Fibroblast of upper back skin (primary cell): ENCODE measurements at regions not wholly inside any gene's neighbourhood (a gene's known extent, or its start where the extent isn't known, plus 50 kb on each side); places are given as distances from the start of the nearest gene placed in this dataset.

Experiments
- DNase-seq: peaks from one replicate; pipeline ENCODE4 v3.0.0-alpha.2; 2013

DNA sequence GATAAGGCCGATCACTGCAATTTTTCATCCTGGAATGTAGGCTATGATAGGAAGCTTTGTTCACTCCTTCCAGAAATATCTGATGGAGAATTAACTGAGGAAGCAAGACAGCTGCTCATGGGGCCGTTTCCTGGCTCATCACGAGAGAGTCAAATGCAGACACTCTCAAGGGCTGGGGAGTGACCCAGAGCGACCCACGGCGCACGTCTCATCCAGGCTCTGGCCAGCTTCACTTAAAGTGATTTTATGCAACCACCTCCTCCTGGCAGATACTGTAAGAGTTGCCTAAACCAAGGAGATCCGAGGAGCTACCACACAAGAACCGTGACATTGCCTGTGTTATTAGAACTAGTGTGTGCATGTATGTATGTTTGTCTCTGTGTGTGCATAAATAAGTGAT is 530.8 kb downstream of the TCERG1L start:
- no peak for DNase-seq

GRCh38 chr10:130781206-130781605 is 530.3 kb downstream of the TCERG1L start:
- DNase-seq = no peak

DNA sequence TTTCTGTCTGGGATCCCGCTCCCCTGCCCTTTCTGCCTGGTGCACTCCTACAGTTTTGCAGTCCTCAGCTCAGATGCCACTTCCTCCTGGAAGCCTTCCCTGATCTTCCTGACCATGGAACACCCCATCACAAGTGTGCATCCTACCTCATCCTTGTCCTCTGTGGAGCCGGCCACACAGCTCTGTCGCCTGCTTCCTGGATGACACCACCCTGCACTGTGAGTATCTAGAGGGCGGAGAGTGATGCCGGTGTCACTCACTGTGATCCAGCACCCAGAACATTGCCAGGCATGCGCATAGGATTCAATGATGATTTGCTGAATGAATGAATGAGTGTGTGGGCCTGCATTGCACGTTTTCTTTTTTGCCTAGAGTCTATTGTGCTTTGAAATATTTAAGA is 529.9 kb downstream of the TCERG1L start:
- no peak for DNase-seq

DNA sequence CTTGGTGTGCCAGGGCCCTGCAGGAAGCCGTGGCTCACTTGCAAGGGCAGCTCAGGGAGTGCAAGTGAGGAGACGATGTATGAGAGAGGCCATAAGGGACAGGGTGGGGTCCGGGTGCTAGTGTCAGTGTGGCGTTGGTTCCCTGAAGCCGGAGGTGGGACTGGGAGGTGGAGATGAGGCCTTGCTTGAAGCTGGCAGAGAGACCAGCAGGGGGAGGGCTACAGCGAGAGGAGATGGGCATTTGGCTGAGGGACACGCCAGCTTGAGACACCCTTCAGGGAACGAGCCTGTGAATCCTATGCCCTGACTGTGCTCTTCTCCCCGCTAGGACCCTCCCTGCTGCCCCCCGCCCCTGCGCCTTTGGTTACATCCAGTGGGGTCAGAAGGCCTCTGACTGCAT is 529.1 kb downstream of the TCERG1L start:
- no peak for DNase-seq

- DNase-seq = no peak
Observed at GRCh38 chr10:130784326-130784725, 527.2 kb downstream of the TCERG1L start.

- no peak for DNase-seq
Observed at GRCh38 chr10:130786365-130786966, 525.1 kb downstream of the TCERG1L start.

GRCh38 chr10:130787243-130787642 is 524.3 kb downstream of the TCERG1L start:
- DNase-seq = no peak

DNA sequence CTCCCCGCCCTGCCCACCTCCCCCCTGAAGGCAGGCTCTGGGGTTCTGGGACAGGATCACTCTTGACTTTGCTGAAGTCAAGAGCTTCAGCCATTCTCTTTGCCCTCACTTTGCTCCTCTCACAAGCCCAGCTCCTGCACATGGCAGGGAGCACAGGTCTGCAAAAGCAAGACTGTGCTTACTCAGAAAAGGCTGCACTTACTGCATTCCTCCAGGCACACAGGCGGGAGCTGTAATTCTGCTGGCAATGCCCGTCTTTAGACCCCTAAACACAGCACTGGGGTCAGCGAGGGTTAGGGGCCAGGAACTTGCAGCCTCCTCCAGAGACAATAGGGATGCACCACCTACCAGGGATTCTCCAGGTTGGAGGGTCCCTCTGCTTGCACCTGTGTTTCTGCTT is 523.7 kb downstream of the TCERG1L start:
- DNase-seq = no peak

DNA sequence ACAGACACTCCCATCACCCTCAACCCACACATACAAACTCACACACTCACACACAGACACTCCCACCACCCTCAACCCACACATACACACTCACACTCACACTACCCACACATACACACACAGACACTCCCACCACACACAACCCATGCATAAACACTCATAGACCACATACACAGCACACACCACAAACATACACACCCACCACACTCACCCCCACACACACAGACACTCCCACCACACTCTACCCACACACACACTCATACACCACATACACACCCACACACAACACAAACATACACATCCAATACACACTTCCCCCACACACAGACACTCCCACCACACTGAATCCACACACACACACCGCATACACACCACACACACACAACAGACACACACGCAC is 521.2 kb downstream of the TCERG1L start:
- DNase-seq = no peak

GRCh38 chr10:130792096-130792845 is 519.2 kb downstream of the TCERG1L start:
- DNase-seq = no peak

GRCh38 chr10:130795819-130796218 is 515.7 kb downstream of the TCERG1L start:
- DNase-seq = no peak

- DNase-seq = no peak
Observed at GRCh38 chr10:130799532-130799931, 512.0 kb downstream of the TCERG1L start.

DNA sequence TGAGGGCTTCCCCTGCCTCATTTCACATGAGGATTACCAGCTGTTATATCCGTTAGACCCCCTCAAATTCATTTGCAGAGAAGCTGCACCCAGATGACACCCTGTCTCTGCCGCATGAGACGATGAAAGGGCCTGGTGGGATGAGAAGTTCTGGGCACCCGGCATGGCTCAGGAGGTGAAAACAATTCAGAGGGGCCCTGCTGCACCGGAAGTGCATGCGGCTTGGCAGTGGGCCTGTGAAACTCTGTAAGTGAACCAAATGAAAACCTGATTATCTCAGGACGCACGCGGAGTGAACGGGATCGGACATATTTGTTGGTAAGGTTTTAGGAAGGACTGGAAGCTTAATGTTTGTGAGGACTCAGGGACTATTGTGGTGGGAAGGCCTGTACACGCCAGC is 511.2 kb downstream of the TCERG1L start:
- DNase-seq = no peak

DNA sequence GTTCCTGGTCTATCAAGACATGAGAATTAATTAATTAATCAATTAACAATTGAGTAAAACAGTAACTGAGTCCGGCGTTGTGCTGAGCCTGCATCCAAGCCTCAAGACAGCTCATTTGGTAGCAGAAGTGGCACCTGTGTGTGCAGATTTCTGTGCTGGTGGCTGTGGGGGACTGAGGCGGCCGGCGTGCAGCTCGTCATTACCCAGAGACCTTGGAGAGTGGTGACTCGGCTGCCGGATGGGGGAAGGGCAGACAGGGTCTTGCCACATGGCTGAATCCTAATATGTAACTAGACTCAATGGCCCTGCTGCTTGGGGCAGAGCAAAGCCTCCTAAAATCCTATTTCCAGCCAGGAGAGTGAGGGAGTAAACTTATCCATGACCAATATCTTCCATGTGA is 510.2 kb downstream of the TCERG1L start:
- no peak for DNase-seq

GRCh38 chr10:130801784-130802183 is 509.7 kb downstream of the TCERG1L start:
- DNase-seq = no peak

GRCh38 chr10:130802301-130802700 is 509.2 kb downstream of the TCERG1L start:
- DNase-seq = no peak

GRCh38 chr10:130804281-130804680 is 507.2 kb downstream of the TCERG1L start:
- DNase-seq = no peak

GRCh38 chr10:130804778-130805634 is 506.5 kb downstream of the TCERG1L start:
- no peak for DNase-seq

DNA sequence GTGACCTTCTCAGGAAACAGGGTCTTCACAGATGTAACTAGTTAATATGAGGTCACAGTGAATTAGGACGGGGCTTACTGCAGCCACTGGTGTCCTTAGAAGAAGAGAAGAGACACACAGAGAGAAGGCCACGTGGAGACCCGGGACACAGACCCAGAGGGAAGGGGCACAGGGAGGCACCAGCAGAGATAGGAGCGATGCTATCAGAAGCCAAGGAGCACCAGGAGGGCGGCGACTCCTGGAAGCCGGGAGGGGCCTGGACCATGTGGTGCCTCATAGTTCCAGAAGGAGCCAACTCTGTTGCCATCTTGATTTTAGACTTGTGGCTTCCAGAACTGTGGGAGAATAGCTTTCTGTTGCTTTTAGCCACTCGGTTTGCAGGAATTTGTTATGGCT is 505.9 kb downstream of the TCERG1L start:
- DNase-seq = no peak

GRCh38 chr10:130806426-130806825 is 505.1 kb downstream of the TCERG1L start:
- no peak for DNase-seq

- DNase-seq = no peak
Observed at GRCh38 chr10:130807096-130807495, 504.4 kb downstream of the TCERG1L start.

DNA sequence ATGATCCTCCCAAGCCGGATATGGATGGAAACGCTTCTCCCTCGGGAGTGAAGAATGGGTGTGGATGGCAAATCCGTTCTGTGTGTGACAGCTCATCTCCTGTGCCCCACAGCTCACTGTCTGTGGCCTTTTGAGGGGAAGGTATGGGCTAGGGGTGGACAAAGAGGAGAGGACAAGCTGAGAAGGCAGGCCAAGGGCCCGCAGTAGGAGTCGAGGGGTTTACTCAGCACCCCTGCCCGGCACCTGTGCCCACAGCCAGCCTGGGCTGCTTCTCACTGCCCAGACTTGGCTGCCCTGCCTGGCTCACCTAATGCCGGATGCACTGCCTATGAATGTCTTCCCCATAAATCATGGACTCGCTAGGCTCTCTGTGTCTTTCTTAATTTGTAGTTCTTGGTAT is 503.8 kb downstream of the TCERG1L start:
- DNase-seq = no peak

DNA sequence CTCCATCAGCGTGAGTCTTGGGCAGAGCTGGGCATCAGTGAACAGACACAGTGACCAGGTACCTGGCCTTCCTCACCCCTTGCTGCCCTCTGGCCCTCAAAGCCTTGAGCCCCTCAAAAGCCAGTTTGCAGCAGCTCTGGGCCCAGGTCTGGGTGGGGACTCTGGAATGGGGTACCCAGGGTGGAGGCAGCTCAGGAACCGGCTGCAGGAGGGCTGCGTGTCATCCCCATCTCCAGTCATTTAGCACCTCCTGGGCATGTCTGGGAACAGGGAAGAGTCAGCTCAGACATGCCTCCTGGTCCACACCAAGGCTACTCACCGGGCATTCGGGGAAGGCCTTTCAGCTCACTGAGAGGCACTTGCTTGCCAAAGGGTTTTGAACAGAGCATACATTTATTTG is 503.3 kb downstream of the TCERG1L start:
- no peak for DNase-seq

DNA sequence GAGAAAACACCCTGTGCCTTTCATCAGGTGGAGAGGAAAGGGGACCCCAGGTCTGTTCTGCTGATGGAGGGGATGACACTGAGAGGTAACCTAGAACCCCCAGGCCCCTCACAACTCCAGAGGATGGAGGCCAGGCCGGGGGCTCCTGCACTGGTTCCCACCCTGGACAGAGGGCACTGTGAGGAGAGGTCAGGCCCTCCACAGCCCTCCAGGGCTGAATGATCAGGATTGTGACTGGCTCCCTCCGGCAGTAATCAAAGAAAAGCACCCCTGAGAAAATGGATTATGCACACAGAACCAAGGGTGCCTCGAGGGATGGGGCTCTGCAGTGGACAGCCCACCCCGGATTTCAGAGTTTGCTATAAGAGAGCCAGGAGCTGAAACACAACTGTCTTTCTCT is 502.8 kb downstream of the TCERG1L start:
- no peak for DNase-seq
